Femur (tissue), 1 donor: ENCODE measurements at regions not wholly inside any gene's neighbourhood (a gene's known extent, or its start where the extent isn't known, plus 50 kb on each side); places are given as distances from the start of the nearest gene placed in this dataset.
"Not testable (repeated sequence)": the region's sequence is repeated elsewhere in the genome, so short reads cannot be mapped to it uniquely, and the experiment has no call there.

Experiments used
- DNase-seq: peaks from one replicate; pipeline ENCODE4 v3.0.0-alpha.2; 2017

DNA sequence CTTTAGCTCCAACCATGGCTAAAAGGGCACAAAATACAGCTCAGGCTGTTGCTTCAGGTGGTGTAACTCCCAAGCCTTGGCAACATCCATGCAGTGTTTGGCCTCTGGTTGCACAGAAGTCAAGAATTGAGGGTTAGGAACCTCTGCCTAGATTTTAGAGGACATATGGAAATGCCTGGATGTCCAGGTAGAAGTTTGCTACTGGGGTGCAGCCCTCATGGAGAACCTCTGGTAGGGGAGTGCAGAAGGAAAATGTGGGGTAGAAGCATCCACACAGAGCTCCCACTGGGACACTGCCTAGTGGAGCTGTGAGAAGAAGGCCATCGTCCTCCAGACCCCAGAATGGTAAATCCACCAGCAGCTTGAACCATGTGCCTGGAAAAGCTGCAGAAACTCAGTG, 1453.8 kb upstream of the EYS start:
- no peak for DNase-seq

DNA sequence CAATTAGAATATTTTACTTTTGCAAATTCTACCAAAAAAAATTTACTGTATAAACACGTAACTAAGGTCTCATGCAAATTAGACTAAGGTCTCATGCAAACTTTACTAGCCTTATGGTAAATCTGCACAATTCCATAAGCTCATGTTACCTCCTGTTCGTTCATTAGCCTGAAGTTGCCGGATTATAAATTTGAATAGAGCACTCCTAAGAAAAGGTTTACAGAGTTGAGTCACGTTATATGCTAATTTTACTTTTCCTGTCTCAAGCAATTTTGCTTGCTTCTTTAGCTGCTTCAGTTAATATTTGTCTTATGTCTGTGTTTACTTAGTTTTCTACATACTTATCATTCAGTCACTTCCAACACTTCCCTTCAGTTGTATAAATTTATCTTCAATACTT, 1434.0 kb upstream of the EYS start:
- no peak for DNase-seq

- DNase-seq = no peak
Observed at GRCh38 chr6:67133973-67134372, 1426.9 kb upstream of the EYS start.

DNA sequence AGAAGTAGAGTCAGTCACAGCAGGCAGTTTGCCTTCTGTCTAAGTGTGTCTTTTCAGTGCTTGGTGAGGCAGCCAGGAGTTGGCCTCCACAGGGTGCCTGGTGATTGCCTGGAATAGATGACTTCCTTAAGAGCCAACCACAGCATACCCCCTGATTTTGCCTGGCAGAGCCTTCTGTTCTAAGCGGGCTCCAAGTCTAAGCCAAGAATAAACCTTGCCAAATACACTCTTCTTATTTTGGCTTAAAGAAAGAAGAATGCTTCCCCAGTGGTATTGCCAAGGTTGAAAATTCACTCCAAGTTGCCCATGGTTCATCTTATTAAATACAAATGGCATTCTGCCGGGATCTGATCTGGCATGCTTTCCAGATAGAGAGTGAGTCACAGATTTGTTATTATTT, 1424.8 kb upstream of the EYS start:
- peak; percentile 17 for DNase-seq

GRCh38 chr6:67129780-67130179, 1422.8 kb upstream of the EYS start:
- no peak for DNase-seq

- no peak for DNase-seq
Observed at GRCh38 chr6:67127041-67127440, 1420.0 kb upstream of the EYS start.

DNA sequence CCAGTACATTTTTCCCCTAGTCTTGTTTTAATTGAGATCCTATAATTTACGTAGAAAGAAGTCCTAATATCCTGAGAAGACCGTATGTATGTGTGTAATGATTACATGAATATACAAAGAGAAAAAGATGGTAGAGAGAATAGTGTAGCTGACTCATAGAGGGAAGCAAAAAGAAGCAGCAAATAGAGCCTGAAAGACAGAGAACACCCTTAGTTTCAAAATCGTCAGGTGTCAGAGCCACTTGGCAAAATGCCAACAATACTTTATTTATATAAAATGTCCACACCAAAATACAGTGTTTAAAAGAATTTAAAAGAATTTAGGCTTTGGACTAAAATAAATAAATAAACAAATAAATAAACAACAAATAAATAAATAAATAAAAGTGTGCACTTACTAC, 1414.1 kb upstream of the EYS start:
- no peak for DNase-seq

- no peak for DNase-seq
Observed at GRCh38 chr6:67112120-67112519, 1405.1 kb upstream of the EYS start.

DNA sequence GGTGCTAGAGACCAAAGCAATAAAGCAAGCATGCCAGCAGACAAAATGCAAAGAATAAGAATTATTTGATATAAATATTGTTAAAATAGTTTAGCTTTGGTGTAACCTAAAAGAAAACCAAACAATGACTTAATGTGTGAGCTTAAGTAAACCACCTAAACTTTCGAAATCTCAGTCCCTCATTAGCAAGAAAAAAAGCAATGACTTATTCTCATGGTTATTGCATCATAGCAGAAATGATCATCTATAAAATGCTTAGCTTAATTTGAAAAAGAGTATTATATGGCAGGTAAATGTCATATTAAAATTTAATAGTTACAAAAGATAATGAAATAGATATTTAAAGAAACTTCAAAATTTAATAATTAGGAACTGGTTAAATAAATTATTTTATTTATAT, 1395.7 kb upstream of the EYS start:
- no peak for DNase-seq

DNA sequence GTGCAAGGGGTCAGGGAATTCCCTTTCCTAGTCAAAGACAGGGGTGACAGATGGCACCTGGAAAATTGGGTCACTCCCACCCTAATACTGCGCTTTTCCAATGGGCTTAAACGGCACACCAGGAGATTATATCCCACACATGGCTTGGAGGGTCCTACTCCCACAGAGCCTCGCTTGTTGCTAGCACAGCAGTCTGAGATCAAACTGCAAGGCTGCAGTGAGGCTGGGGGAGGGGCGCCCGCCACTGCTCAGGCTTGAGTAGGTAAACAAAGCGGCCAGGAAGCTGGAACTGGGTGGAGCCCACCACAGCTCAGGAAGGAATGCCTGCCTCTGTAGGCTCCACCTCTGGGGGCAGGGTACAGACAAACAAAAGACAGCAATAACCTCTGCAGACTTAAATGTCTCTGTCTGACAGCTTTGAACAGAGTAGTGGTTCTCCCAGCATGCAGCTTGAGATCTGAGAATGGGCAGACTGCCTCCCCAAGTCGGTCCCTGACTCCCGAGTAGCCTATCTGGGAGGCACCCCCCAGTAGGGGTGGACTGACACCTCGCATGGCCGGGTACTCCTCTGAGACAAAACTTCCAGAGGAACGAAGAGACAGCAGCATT, 1388.7 kb upstream of the EYS start:
- DNase-seq = not testable (repeated sequence)

GRCh38 chr6:67094431-67094946, 1387.5 kb upstream of the EYS start:
- DNase-seq = no peak

DNA sequence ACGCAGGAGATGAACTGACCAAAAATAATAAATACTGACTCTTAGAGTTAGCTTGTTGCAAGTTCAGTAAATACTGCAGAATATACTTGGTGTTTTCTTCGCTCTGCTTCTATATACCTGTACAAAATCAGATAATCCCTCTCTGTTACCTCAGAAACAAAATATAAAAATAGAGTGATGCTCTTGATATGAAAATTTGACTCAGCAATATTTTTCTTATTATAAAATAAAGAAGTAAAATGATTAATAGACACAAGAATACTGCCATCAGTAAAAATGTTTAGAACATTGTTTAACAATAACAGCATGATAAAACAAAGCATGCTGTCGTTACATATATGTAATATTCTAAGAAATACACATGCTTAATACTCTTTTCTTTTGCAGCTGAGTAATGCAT, 1366.9 kb upstream of the EYS start:
- no peak for DNase-seq

GRCh38 chr6:67068781-67069180, 1361.8 kb upstream of the EYS start:
- no peak for DNase-seq

GRCh38 chr6:67064323-67064722, 1357.3 kb upstream of the EYS start:
- DNase-seq = no peak

GRCh38 chr6:67047996-67048395, 1341.0 kb upstream of the EYS start:
- DNase-seq = no peak

DNA sequence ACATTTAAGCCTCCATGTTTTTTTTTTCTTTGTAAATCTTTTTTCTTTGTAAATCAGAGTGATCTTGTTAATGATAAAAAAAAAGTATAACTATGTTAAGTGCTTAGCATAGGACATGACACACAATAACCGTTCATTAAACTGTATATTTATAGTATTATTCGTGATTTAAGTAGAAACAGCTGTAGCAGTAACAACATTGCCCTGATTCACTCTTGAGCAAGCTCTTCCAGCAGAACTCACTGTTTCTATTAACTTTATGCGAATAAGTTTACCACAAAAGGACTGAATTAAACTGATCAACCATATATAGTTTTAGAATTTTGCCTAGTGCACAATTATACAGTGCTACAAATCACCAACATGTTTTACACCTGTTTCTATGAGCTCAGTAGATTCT, 1338.0 kb upstream of the EYS start:
- DNase-seq = no peak

- no peak for DNase-seq
Observed at GRCh38 chr6:67031451-67031850, 1324.4 kb upstream of the EYS start.

DNA sequence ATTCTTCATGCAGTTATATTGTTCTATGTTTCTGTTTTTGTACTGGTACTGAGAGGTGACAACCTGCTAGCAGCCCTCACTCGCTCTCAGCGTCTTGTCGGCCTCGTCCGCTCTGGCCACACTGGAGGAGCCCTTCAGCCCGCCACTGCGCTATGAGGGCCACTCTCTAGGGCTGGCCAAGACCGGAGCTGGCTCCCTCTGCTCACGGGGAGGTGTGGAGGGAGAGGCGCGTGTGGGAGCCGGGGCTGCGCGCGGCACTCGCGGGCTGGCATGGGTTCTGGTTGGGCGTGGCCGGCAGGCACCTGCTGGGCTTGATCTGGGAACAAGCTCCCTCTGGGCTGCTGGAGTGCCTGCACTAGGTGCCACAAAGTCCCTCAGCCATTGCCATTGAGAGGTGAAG, 1323.8 kb upstream of the EYS start:
- no peak for DNase-seq

DNA sequence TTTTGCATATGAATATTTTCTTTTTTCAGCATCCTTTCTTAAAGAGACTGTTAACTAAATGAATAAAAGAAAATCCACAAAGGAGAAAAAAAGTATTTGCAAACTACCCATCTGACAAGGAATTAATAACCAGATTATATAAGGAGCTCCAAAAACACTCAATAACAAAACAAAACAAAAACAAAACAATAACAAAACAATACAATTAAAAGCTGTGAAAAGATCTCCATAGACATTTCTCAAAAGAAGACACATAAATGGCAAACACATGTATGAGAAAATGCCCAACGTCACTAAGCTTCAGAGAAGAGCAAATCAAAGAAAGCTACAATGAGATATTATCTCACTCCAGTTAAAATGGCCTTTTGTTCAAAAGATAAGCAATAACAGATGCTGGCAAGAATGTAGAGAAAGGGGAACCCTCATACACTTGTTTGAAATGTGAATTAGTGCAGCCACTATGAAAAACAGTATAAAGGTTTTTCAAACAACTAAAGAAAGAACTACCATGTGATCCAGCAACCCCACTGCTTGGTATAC, 1310.0 kb upstream of the EYS start:
- no peak for DNase-seq

DNA sequence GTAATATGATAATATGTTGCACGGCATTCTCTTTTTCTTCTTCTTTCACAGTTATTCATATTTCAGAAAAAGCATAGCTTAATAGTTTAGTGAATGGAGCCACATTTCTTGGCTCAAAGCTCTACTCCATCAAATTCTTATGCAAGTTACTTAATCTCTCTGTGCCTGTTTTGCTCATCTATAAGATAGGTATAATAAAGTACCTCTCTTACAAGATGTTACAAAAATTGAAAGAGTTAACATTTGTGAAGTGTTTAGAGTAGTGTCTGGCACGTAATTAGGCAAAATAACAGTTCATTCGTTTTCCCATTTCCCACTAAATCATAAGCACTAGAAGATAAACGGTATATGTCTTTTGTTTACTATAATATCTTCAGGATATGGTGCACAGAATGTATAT, 1304.4 kb upstream of the EYS start:
- DNase-seq = no peak

DNA sequence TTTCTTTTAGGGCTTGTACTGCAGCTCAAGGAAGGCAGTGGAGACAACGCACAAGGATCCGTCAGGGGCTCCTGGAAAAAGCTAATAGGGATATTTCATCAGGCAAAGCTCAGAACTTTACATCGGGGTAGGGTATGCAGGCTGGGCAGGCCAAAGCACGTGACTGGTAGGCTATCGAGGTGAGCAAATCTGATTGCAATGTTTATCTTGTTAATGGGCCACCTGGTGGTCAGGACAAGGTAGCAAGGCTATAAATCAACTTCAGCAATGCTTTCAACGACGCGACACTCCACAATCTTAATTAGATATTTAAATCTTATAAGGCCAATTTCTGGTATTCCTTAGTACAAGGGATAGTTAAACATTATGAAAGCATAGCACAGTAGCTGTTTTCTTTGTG, 1302.8 kb upstream of the EYS start:
- no peak for DNase-seq

GRCh38 chr6:67003844-67004243, 1296.8 kb upstream of the EYS start:
- DNase-seq = no peak

GRCh38 chr6:67000121-67000520, 1293.1 kb upstream of the EYS start:
- DNase-seq = no peak

GRCh38 chr6:66997579-66997978, 1290.6 kb upstream of the EYS start:
- DNase-seq = not testable (repeated sequence)

- DNase-seq = no peak
Observed at GRCh38 chr6:66995669-66996068, 1288.6 kb upstream of the EYS start.
